Natural killer cell (primary cell): ENCODE measurements at regions not wholly inside any gene's neighbourhood (a gene's known extent, or its start where the extent isn't known, plus 50 kb on each side); places are given as distances from the start of the nearest gene placed in this dataset.

Source experiments
- ATAC-seq, 3 donors: fragments of 150-1000 bp in 2 of 3; fragments of 200-7000 bp in 1 of 3; cut with Tn5 transposase; 1 replicate in 1 of 3; 2 replicates in 2 of 3; pipeline ENCODE4 v1.10.0; 2021; ENCODE audit warnings: mild to moderate bottlenecking in 2 of 3, moderate library complexity in 2 of 3
- DNase-seq, 2 donors: peaks; one replicate each; pipeline versions ENCODE4 v3.0.0 to v3.0.0-alpha.2; 2013 to 2021; ENCODE audit warnings: mixed read lengths in 1 of 2
- H3K27ac ChIP-seq: one replicate; pipeline ENCODE4 v1.5.1; 2013; ENCODE audit warnings: mild to moderate bottlenecking, low read length
- H3K27me3 ChIP-seq: one replicate; pipeline ENCODE4 v1.6.1; 2013; ENCODE audit warnings: low read length; ENCODE audit not compliant: control insufficient read depth, insufficient read depth
- H3K36me3 ChIP-seq: one replicate; pipeline ENCODE4 v1.6.1; 2013; ENCODE audit warnings: low read length; ENCODE audit not compliant: control insufficient read depth, insufficient read depth
- H3K4me1 ChIP-seq: one replicate; pipeline ENCODE4 v1.6.1; 2013; ENCODE audit warnings: low read length; ENCODE audit not compliant: control insufficient read depth, insufficient read depth
- H3K4me3 ChIP-seq: one replicate; pipeline ENCODE4 v1.5.1; 2013; ENCODE audit warnings: low read length
- H3K9me3 ChIP-seq: one replicate; pipeline ENCODE4 v1.6.1; 2013; ENCODE audit warnings: low read length; ENCODE audit not compliant: control insufficient read depth, insufficient read depth
- H3K27ac Mint-ChIP-seq, 2 donors: one replicate each; pipeline ENCODE4 v1.8.0; 2022; ENCODE audit warnings: mild to moderate bottlenecking in 2 of 2, mixed read lengths in 2 of 2, moderate library complexity in 1 of 2
- H3K27me3 Mint-ChIP-seq, 2 donors: one replicate each; pipeline ENCODE4 v1.8.0; 2022; ENCODE audit warnings: low read depth in 2 of 2, mixed read lengths in 2 of 2
- H3K36me3 Mint-ChIP-seq: one replicate; pipeline ENCODE4 v1.8.0; 2022; ENCODE audit warnings: mixed read lengths
- H3K4me1 Mint-ChIP-seq, 2 donors: one replicate each; pipeline ENCODE4 v1.8.0; 2022; ENCODE audit warnings: mixed read lengths in 2 of 2
- H3K4me3 Mint-ChIP-seq: one replicate; pipeline ENCODE4 v1.8.0; 2022; ENCODE audit warnings: mild to moderate bottlenecking, moderate library complexity, mixed read lengths
- H3K9me3 Mint-ChIP-seq, 2 donors: one replicate each; pipeline ENCODE4 v1.8.0; 2022; ENCODE audit warnings: mixed read lengths in 2 of 2
- WGBS: methylation state at CpG from one replicate; pipeline ENCODE4 v1.1.7; 2013; ENCODE audit warnings: missing lambda C conversion rate; ENCODE audit not compliant: insufficient coverage; 5-methylcytosine and 5-hydroxymethylcytosine counted together
- intact Hi-C: fragments of 100-400 bp; cut with micrococcal nuclease; formaldehyde crosslinking; loops from one replicate; pipeline ENCODE4 v1.14.2; 2022
- TF ChIP-seq, protein P1 (sequence below): fragments of 200-600 bp; IDR thresholded peaks from one replicate; pipeline ENCODE4 v1.8.0; 2022; ENCODE audit warnings: antibody characterized with exemption

DNA sequence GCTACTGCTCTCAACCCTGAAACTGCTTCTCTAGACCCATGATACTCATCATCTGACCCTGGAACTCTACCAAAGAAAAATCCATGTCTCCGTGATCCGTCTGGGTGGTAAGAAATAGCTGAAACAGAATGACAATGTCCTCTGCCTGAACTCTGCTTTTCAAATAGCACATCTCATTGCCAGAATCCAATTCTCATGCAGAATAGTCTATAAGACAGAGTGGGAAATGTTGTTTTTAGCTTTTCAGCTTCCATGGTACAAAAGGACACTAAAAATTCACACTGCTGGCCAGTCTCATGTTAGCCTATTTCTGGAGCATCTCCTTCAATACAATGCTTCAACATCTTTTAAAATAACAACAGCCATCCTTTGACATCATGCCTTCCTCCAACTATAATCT lies 1355.8 kb upstream of the PRMT6 start:
- Histone ChIP-seq H3K4me1 (no peaks in the 10 kb centered on the region), H3K9me3 (peaks cover 3% of the 10 kb centered on the region), H3K36me3 (no peaks in the 10 kb centered on the region), H3K27me3 (no peaks in the 10 kb centered on the region), H3K27ac (no peak overlapping the region), H3K4me3 (no peak overlapping the region)
- Mint-ChIP-seq H3K27ac (no peak overlapping the region), H3K4me3 (no peak overlapping the region), H3K27me3 (no peaks in the 10 kb centered on the region), H3K36me3 (no peaks in the 10 kb centered on the region), H3K9me3 (peaks cover 15 to 22% of the 10 kb centered on the region in 2 donors), H3K4me1 (no peaks in the 10 kb centered on the region)
- intact Hi-C loops: no loop called here
- TF ChIP-seq, protein P1, sequence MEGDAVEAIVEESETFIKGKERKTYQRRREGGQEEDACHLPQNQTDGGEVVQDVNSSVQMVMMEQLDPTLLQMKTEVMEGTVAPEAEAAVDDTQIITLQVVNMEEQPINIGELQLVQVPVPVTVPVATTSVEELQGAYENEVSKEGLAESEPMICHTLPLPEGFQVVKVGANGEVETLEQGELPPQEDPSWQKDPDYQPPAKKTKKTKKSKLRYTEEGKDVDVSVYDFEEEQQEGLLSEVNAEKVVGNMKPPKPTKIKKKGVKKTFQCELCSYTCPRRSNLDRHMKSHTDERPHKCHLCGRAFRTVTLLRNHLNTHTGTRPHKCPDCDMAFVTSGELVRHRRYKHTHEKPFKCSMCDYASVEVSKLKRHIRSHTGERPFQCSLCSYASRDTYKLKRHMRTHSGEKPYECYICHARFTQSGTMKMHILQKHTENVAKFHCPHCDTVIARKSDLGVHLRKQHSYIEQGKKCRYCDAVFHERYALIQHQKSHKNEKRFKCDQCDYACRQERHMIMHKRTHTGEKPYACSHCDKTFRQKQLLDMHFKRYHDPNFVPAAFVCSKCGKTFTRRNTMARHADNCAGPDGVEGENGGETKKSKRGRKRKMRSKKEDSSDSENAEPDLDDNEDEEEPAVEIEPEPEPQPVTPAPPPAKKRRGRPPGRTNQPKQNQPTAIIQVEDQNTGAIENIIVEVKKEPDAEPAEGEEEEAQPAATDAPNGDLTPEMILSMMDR: no peak
- DNase-seq (no peak), ATAC-seq (no peak)
- 72% methylated on average over 2 of the region's 2 CpGs for WGBS

DNA sequence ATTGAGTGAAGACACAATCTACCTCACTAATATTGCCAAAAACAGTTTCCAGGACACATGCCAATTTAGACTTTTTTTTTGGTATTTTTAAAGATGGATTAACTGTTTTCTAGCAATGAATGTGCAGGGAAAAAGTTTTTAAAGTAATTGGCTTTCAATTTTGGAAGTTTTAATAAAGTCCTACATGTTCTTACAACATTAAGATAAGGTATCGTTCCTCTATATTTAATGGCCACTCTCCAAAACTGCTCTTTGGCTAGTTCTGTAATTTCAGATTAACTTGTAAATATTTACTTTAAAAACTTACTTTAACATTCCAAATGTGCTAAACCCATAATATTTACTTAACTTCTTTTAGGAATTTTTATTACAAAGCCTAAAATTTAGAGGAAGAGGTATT lies 1332.2 kb upstream of the PRMT6 start:
- Mint-ChIP-seq H3K4me1 (no peaks in the 10 kb centered on the region), H3K9me3 (peaks cover 13 to 15% of the 10 kb centered on the region in 2 donors), H3K4me3 (no peak overlapping the region), H3K36me3 (no peaks in the 10 kb centered on the region), H3K27ac (no peak overlapping the region), H3K27me3 (no peaks in the 10 kb centered on the region)
- Histone ChIP-seq H3K4me1 (no peaks in the 10 kb centered on the region), H3K36me3 (no peaks in the 10 kb centered on the region), H3K9me3 (no peaks in the 10 kb centered on the region), H3K4me3 (no peak overlapping the region), H3K27me3 (no peaks in the 10 kb centered on the region), H3K27ac (no peak overlapping the region)
- TF ChIP-seq, protein P1: no peak
- WGBS: no CpG with 5 or more reads among the region's 1 CpG
- intact Hi-C loops: no loop called here
- DNase-seq (no peak), ATAC-seq (no peak)

DNA sequence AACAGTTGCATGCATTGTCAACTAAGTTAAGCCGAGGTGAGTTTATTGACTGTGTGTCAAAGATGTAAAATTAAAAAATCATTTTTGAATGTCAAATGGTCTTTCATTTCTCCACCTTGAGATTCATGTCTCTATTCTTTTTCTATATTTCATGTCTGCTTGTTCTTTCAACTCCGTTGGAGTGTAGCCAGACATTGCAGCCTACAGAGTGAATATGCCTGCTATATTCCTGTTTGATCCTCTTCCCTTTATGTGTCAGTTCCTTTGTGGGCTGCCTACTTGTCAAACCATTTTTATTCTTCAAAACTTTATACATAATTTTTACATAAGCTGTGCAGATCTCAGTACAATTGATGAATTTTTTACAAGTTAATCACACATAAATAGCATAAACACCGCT lies 1325.8 kb upstream of the PRMT6 start:
- intact Hi-C loops: no loop called here
- H3K27ac Mint-ChIP-seq: no peak overlapping the region
- Histone ChIP-seq H3K4me3 (no peak overlapping the region), H3K27ac (no peak overlapping the region), H3K36me3 (no peaks in the 10 kb centered on the region), H3K27me3 (no peaks in the 10 kb centered on the region), H3K9me3 (no peaks in the 10 kb centered on the region), H3K4me1 (no peaks in the 10 kb centered on the region)
- H3K27me3 Mint-ChIP-seq: no peaks in the 10 kb centered on the region
- no peaks in the 10 kb centered on the region for H3K36me3 Mint-ChIP-seq
- no peak overlapping the region for H3K4me3 Mint-ChIP-seq
- TF ChIP-seq, protein P1: no peak
- ATAC-seq (no peak), DNase-seq (no peak)
- H3K4me1 Mint-ChIP-seq: no peaks in the 10 kb centered on the region
- peaks cover 16 to 18% of the 10 kb centered on the region in 2 donors for H3K9me3 Mint-ChIP-seq
- 97% methylated on average over 3 of the region's 3 CpGs for WGBS

DNA sequence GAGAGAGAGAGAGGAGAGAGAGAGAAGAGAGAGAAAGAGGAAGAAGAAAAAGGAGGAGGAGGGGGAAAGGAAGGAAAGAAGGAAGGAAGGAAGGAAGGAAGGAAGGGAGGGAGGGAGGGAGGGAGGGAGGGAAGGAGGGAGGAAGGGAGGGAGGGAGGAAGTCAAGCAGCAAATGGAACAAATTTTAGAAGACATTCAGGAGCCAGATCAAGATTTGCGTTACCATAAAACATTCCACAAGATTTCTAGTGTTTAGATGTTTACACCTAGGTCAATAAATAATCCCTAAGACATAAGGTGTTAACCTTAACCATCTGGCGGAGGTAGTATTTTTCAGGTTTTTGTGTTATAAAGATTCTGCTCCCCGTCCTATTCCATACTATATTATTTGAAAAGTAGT lies 1320.1 kb upstream of the PRMT6 start:
- Histone ChIP-seq H3K27me3 (no peaks in the 10 kb centered on the region), H3K36me3 (no peaks in the 10 kb centered on the region), H3K4me3 (no peak overlapping the region), H3K9me3 (no peaks in the 10 kb centered on the region), H3K4me1 (no peaks in the 10 kb centered on the region), H3K27ac (no peak overlapping the region)
- intact Hi-C loops: no loop called here
- ATAC-seq (no peak), DNase-seq (no peak)
- H3K4me1 Mint-ChIP-seq: no peaks in the 10 kb centered on the region
- TF ChIP-seq, protein P1: no peak
- peaks cover 20 to 29% of the 10 kb centered on the region in 2 donors for H3K9me3 Mint-ChIP-seq
- no peak overlapping the region for H3K4me3 Mint-ChIP-seq
- peaks cover 10% of the 10 kb centered on the region for H3K36me3 Mint-ChIP-seq
- no peak overlapping the region for H3K27ac Mint-ChIP-seq
- H3K27me3 Mint-ChIP-seq: no peaks in the 10 kb centered on the region
- no CpG with 5 or more reads among the region's 3 CpGs for WGBS
